ENCODE measurements at regions not wholly inside any gene's neighbourhood (a gene's known extent, or its start where the extent isn't known, plus 50 kb on each side); places are given as distances from the start of the nearest gene placed in this dataset.

- DNase-seq, result no peak
Observed at GRCh38 chr9:126127591-126127990, 199.0 kb upstream of the MVB12B start.

GRCh38 chr9:126128494-126129142, 198.0 kb upstream of the MVB12B start:
- DNase-seq, result no peak

GRCh38 chr9:126131066-126132010, 195.3 kb upstream of the MVB12B start:
- DNase-seq, result no peak

GRCh38 chr9:126132746-126133145, 193.9 kb upstream of the MVB12B start:
- no peak for DNase-seq

- DNase-seq, result no peak
Observed at GRCh38 chr9:126144196-126144595, 182.4 kb upstream of the MVB12B start.

- DNase-seq, result no peak
Observed at GRCh38 chr9:126144603-126145456, 181.8 kb upstream of the MVB12B start.

- no peak for DNase-seq
Observed at GRCh38 chr9:126145887-126146253, 180.8 kb upstream of the MVB12B start.

- DNase-seq, result no peak
Observed at GRCh38 chr9:126146254-126147145, 180.1 kb upstream of the MVB12B start.

- no peak for DNase-seq
Observed at GRCh38 chr9:126147186-126147935, 179.3 kb upstream of the MVB12B start.

- DNase-seq, result no peak
Observed at GRCh38 chr9:126147936-126148870, 178.4 kb upstream of the MVB12B start.

GRCh38 chr9:126148994-126149393, 177.6 kb upstream of the MVB12B start:
- DNase-seq, result no peak

GRCh38 chr9:126149661-126150060, 177.0 kb upstream of the MVB12B start:
- peak in 1 of 2 experiments; percentile 4 for DNase-seq

GRCh38 chr9:126150411-126151030, 176.1 kb upstream of the MVB12B start:
- no peak for DNase-seq

GRCh38 chr9:126151031-126151685, 175.5 kb upstream of the MVB12B start:
- DNase-seq, result no peak

GRCh38 chr9:126151686-126152134, 174.9 kb upstream of the MVB12B start:
- no peak for DNase-seq

- no peak for DNase-seq
Observed at GRCh38 chr9:126152622-126153362, 173.8 kb upstream of the MVB12B start.

GRCh38 chr9:126153382-126153781, 173.2 kb upstream of the MVB12B start:
- no peak for DNase-seq

GRCh38 chr9:126154182-126154827, 172.3 kb upstream of the MVB12B start:
- DNase-seq, result no peak

All from NCI-H446 (cell line).